NCI-H446 treated with DMSO at 0.1 percent for 48 hours (cell line): ENCODE measurements at regions not wholly inside any gene's neighbourhood (a gene's known extent, or its start where the extent isn't known, plus 50 kb on each side); places are given as distances from the start of the nearest gene placed in this dataset.

ENCODE experiments used
- DNase-seq: peaks from one replicate; lab custom pipeline; 2025; lab: John Stamatoyannopoulos, UW

- DNase-seq: no peak
Measured at GRCh38 chr10:113292086-113292485, 260.8 kb upstream of the HABP2 start.

GRCh38 chr10:113292743-113293142 is 260.1 kb upstream of the HABP2 start:
- no peak for DNase-seq

GRCh38 chr10:113293167-113293566 is 259.7 kb upstream of the HABP2 start:
- no peak for DNase-seq

- DNase-seq: no peak
Measured at GRCh38 chr10:113294868-113295267, 258.0 kb upstream of the HABP2 start.

- DNase-seq: no peak
Measured at GRCh38 chr10:113297226-113297625, 255.6 kb upstream of the HABP2 start.

GRCh38 chr10:113298616-113299015 is 254.2 kb upstream of the HABP2 start:
- no peak for DNase-seq

GRCh38 chr10:113300201-113300600 is 252.7 kb upstream of the HABP2 start:
- no peak for DNase-seq

GRCh38 chr10:113300617-113301016 is 252.2 kb upstream of the HABP2 start:
- no peak for DNase-seq

- no peak for DNase-seq
Measured at GRCh38 chr10:113301342-113301984, 251.4 kb upstream of the HABP2 start.

- DNase-seq: no peak
Measured at GRCh38 chr10:113302062-113302461, 250.8 kb upstream of the HABP2 start.

- DNase-seq: no peak
Measured at GRCh38 chr10:113303544-113304146, 249.2 kb upstream of the HABP2 start.

GRCh38 chr10:113304726-113305125 is 248.1 kb upstream of the HABP2 start:
- no peak for DNase-seq

GRCh38 chr10:113305871-113306270 is 247.0 kb upstream of the HABP2 start:
- DNase-seq: no peak

GRCh38 chr10:113309791-113310190 is 243.1 kb upstream of the HABP2 start:
- DNase-seq: no peak

- DNase-seq: no peak
Measured at GRCh38 chr10:113310347-113310746, 242.5 kb upstream of the HABP2 start.

GRCh38 chr10:113313048-113313602 is 239.7 kb upstream of the HABP2 start:
- DNase-seq: no peak

- DNase-seq: no peak
Measured at GRCh38 chr10:113313722-113314121, 239.1 kb upstream of the HABP2 start.

GRCh38 chr10:113316506-113316905 is 236.3 kb upstream of the HABP2 start:
- no peak for DNase-seq

- DNase-seq: no peak
Measured at GRCh38 chr10:113317489-113317888, 235.4 kb upstream of the HABP2 start.

- no peak for DNase-seq
Measured at GRCh38 chr10:113319479-113319878, 233.4 kb upstream of the HABP2 start.

- no peak for DNase-seq
Measured at GRCh38 chr10:113320211-113320610, 232.6 kb upstream of the HABP2 start.

- no peak for DNase-seq
Measured at GRCh38 chr10:113320987-113321386, 231.9 kb upstream of the HABP2 start.

GRCh38 chr10:113322843-113323242 is 230.0 kb upstream of the HABP2 start:
- no peak for DNase-seq

GRCh38 chr10:113323985-113324384 is 228.9 kb upstream of the HABP2 start:
- DNase-seq: no peak
